DMS53 treated with DMSO at 0.1 percent for 48 hours (cell line): ENCODE measurements at regions not wholly inside any gene's neighbourhood (a gene's known extent, or its start where the extent isn't known, plus 50 kb on each side); places are given as distances from the start of the nearest gene placed in this dataset.
"Not testable (repeated sequence)": the region's sequence is repeated elsewhere in the genome, so short reads cannot be mapped to it uniquely, and the experiment has no call there.

Experiments
- DNase-seq: peaks from one replicate; lab custom pipeline; 2025; ENCODE audit not compliant: unreplicated experiment; lab: John Stamatoyannopoulos, UW

DNA sequence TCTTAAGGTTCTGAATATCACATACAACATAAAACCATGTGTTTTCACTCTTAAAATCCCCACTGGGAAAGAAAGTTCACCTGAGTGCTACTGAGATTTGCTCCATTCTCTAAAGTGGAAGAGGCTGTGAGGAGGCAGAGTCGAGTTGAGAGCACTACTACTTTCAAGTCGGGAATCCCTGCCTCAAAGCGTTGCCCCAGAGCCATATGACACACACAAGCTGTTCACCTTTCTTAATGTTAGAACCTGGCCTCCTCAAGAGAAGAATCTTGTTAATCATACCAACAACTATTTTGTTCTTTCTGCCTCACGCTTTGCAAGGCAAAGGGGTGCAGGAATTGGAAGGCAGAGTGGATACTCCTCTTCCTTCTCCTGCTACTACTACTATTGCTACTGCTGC lies 149.7 kb upstream of the DAAM1 start:
- DNase-seq: no peak

DNA sequence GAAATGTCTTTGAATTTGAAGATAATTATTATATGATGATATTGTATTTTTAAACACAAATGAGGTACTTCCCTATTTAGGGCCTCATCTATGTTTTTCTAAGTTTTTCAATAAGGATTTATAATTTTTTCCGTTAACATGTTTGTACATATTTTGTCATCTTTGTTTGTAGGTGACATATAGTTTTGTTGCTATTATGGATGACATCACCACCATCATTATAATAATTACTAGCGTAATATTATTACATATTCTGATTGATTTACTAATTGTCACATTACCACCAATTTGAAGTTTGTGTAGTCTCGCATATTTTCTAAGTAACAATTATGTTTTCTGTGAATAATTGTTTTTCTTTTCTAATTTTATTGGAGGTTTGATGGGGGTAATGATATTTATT lies 147.2 kb upstream of the DAAM1 start:
- no peak for DNase-seq

DNA sequence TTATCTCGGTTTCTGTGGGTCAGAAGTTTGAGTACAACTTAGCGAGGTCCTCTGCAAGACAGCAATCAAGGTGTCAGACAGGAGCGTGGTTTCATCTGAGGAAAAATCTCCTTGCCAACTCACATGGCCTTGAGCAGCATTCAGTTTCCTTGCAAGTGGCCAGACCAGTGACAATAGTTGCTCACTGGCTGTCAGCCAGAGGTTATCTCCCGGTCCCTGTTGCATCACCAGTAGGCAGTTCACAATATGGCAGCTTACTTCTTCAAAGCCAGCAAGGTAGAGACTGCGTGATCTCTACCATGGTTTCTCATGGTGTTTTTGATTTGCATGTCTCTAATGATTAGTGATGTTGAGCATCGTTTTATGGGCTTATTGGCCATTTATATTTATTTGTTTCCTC lies 143.8 kb upstream of the DAAM1 start:
- no peak for DNase-seq

DNA sequence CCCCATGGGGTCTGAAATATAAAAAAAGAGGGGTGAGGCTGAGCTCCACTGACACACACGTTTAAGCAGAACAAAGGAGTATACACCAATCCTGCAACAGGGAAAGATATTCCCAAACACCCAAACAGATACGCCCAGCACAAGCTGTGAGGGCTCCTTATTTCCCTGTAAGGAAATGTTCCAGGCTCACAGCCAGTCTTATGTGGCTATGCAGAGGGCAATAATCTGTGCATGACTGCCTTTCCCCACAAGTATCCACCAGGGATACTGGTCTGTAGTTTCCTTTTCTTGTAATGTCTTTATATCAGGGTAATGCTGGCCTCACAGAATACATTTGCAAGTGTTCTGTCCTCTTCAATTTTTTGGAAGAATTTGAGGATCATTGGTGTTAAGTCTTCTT lies 141.7 kb upstream of the DAAM1 start:
- DNase-seq: no peak

DNA sequence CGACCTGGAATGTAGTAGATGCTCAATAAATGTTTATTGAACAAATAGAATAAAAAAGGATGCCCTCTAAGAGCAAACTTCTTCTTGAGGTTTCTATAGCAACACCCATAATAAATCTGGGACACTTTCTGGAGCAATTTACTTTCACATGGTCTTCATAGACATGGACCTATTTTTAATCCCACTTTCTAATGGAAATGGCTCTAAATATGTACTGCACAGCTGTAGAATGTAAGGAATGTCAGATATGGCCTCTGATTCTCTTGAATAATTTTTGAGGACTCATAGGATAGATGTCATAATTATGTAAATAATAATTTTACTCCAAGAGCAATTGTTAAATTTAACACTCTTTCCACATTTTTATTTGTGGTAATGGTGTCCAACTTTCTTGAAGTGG lies 133.5 kb upstream of the DAAM1 start:
- no peak for DNase-seq

DNA sequence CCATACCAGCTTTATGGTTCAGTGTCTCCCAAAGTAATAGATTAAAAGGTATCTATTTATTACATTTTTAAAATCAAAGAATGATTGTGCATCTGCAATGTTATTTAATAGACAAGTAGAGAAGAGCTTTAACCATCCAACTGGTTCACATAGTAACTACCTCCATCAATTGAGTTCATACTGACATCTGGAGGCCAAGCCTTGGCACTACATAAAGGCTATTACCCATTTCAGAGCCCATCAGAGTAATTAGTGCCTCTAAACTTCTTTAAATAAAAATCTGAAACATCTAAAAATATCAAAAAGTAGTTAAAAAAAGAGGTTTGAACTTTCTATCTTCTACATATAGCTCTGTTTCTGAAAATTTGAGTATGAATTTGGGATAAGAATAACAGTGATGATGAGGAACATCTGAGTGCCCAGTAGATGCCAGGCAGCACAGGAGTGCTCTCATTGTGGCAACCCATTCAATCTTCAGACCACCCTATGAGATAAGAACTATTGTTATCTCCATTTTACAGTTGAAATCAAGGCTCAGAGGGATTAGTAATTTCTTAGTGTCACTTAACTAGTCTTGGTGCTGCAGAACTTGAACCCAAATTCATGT lies 132.9 kb upstream of the DAAM1 start:
- peak; percentile 18 for DNase-seq

DNA sequence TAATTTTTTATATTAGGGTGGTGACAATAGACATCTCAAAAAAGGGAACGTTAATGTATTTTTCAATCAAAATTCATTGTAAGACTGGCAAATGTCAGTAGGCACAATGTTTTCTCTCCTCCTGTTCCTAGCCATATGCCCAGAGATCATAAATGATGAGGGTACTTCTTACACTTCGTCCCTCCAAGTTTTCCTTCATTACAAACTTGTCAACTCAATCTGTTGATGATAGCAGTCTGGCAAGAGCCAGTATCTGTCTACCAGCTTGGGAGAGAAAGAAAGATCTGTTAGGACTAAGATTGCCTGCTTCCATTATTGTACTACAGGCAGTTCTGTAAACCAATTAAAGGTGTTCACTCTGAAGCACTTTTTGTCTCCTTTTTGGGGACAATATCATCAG lies 130.9 kb upstream of the DAAM1 start:
- DNase-seq: no peak

DNA sequence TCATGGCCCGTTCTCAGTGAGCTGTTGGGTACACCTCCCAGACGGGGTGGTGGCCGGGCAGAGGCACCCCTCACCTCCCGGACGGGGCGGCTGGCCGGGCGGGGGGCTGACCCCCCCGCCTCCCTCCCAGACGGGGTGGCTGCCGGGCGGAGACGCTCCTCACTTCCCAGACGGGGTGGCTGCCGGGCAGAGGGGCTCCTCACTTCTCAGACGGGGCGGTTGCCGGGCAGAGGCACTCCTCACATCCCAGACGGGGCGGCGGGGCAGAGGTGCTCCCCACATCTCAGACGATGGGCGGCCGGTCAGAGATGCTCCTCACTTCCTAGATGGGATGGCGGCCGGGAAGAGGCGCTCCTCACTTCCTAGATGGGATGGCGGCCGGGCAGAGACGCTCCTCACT lies 129.7 kb upstream of the DAAM1 start:
- DNase-seq: not testable (repeated sequence)

DNA sequence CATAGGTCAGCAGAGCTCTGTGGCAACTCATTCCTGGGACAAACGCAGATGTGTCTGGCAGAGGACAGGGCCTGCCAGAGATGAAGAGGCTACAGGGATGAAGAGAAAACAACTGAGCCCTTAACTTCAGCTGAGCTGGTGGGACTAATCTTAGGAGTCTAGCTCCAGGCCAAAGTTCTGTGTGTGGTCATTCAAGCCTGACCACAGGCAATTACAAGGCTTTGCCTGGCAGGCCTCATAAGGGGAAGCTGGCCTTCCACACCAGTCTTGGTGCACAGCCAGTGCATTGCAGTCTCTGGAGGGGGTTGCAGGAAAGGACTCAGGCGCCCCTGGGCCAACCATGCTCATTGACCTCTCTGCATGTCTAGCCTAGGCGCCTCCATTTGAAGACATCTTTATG lies 127.6 kb upstream of the DAAM1 start:
- DNase-seq: no peak

DNA sequence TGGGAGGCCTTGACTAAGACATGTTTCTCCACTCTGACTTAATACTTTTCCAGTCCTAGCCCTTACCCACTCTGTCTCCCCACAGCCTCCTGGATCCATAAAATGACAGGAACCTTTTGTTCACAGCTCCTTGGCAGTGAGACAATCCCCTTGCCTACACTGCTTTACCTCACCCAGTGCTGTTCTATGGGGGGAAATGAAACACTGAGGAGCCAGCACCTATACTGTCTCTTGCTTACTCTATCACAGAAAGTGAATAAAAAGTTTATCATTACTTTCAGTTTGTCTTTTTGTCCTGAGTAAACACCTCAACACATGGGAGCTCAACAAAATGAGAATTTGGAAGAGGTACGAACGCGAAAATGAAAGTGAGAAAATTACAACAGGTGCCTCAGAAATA lies 127.2 kb upstream of the DAAM1 start:
- DNase-seq: no peak

DNA sequence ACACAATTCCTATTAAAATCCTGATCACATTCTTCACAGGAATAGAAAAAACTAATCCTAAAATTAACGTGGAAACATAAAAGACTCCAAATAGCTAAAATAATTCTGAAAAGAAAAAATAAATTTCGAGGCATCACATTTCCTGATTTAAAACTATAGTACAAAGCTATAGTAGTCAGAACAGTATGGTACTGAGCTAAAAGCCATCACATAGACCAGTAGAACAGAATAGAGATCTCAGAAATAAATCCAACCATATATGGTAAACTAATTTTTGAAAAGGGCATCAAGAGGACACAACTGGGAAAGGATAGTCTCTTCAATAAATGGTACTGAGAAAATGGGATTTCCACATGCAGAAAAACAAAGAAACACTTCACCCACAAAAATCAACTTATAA lies 125.2 kb upstream of the DAAM1 start:
- DNase-seq: no peak

DNA sequence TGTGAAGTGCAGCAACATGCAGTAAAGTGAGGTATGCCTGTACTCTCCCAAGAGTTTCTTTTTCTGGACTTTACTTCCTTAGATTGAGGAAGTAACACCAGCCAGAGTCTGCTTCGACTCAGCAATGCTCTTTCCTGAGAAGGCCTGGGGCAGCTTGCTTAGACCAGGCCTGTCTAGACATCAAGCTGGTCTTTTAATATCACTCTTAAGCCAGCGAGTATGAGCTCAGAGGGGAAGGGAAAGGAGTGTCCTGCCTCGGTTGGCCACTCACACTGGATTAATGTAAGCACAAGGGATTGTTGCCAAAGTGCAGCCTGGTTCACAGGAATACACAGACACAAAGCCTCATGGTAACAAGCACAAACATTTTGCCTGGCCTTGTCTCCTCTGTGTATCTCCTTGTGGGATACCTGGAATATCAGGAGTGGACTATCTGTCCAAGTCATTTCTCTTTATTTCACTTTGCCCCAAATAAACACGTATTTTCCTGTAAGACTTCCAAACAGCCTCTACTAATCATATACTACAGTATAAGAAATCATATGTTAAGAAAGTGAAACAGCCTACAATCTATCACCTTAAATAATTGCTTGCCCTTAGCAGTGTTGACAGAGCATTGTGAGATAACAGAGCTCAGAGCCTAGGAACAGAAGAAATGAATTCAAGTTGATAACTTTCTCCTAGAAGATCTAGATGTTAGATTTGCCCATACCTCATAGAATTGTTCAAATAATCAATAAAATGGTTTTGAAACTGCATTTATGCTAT lies 121.2 kb upstream of the DAAM1 start:
- no peak for DNase-seq

DNA sequence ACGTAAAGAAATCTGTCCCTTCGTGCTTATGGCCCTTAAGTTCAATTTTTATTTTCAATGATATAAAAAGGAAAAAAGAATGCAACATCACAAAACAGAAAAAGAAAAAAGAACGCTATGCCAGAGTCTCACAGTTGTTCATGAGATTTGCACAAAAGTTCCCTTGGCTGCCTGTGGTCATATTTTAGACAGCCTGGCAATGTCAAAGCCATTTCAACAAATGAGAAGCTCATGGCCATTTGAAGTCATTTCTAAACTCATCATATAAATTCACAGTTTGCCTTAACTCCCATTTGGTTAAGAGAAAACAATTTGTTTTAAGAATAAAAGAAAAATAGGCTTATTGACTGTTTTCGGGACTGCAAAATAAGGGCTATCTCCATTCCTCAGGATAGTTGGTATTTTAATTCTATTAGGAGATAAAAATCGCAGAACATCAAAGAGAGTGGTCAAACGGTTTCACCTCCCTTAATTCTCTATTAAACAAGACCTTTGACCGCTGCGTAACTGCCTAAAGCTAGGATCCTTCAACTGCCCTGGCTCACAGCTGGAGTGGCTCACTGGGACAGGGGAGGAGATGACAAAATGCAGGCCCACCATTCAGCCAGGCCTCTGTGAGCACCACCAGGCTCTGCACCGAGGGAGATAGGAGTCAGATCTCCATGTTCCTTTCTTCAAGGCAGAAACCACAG lies 119.2 kb upstream of the DAAM1 start:
- no peak for DNase-seq

DNA sequence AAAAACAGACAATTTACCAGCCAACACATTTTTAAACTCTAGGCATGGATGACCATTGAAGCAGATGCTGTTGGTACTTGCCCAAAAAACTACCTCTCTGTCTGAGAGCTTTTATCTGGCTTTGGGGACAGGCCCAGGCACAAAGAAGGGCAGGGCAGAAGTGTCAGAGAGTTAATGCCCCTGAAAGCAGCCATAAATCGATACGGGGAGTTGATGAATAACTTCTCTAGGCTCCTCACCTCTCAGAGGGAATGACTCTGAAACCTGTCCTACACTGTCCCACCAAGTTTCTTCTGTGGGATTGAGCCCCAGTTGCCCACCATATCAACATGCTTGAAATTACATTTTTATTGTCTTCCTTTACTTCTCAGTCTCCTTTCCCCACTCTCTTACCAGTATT lies 113.0 kb upstream of the DAAM1 start:
- no peak for DNase-seq

DNA sequence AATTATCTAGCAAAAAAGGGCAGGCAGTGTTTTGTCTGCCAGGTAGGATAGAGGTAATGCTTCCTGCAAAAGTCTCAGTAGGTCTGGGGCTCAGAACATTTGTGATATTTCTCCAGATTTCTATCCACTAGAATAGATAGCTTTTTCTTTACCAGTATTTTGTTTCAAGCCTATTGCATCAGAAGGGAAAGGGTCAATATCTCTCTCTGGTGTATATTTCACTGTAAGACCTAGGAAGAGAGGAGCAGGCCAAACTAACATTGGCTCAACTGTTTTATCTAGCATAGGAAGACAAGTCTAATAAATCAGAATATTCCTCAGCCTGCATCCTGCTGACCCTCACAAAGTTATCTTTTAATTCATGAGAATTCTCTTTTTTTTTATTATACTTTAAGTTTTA lies 106.7 kb upstream of the DAAM1 start:
- no peak for DNase-seq

DNA sequence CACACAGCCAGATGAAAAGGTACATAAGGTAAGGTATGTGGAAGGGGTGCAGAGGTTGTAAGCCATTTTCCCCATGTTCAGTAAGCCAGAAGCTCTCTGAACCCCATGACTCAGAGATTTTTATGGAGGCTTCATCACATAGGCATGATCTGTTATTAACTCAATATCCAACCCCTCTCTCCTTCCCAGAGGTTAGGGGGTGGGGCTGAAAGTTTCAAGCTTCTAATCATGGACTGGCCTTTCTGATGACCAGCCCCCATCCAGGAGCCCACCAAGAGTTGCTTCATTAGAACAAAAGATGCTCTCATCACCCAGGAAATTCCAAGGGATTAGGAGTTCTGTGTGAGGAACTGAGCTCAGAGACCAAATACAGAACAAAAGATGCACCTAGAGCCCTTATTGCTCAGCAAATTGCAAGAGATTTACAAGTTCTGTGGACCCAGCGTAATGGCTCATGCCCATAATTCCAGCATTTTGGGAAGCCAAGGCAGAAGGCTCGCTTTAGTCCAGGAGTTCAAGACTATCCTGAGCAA lies 103.2 kb upstream of the DAAM1 start:
- no peak for DNase-seq

DNA sequence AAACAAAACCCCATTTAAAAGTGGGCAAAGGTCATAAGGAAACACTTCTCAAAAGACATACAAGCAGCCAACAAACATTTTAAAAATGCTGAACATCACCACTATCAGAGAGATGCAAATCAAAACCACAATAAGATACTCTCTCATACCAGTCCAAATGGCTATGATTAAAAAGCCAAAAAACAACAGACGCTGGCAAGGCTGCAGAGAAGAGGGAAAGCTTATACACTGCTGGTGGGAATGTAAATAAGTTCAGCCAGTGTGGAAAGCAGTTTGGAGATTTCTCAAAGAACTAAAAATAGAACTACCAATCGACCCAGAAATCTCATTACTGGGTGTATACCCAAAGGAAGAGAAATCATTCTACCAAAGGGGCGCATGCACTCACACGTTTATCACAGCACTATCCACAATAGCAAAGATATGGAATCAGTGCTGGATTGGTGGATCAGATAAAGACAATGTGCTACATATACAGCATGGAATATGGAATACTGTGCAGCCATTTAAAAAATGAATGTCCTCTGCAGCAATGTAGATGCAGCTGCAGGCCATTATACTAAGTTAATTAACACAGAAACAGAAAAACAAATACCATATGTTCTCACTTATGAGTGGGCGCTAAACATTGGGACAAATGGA lies 102.1 kb upstream of the DAAM1 start:
- DNase-seq: no peak

DNA sequence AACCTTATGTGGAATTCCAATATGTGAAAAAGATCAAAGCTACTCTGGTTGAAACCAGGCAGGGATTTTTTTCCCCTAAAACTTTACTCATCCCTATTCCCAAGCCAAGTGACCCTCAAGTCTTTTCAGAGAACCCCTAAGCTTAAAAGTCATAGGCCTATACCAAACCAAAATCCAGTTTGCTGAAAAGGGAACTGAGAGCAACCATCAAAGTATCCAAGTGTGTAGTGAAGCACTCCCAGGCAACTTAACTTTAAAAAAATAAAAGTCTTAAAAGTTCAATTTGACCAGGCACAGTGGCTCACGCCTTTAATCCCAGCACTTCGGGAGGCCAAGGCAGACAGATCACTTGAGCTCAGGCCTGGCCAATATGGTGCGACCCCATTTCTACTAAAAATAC lies 101.2 kb upstream of the DAAM1 start:
- no peak for DNase-seq

DNA sequence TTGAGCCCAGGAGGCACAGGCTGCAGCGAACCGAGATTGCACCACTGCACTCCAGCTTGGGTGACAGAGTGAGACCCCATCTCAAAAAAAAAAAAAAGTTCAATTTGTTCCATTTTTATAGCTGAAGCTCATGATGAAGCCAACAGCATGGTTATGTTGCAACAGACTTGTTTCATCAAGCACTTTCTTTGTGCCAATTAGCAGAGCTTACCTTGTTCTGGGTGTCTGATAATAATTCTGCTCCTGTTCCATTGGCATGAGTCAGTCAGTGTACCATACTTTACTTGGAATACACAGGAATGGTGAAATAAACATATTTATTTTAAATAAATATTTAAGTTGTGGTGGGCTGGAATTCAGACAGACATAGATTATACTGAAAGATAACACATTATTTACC lies 100.8 kb upstream of the DAAM1 start:
- DNase-seq: no peak

DNA sequence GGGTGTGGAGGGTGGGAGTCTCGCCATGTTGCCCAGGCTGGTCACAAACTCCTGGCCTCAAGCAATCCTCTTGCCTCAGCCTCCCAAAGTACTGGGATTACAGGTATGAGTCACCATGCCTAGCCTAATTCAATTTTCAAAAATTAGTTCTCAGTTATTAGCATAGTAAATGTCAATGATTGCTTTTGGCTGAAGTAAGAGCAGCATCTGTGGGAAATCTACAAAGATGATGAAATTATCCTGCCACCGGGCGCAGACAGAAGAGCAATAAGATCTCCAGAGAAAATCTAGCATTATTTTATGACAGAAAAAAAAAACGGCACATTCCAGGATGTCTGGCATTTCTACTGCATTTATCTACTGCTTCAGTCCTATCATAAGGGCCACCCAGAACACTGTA lies 97.9 kb upstream of the DAAM1 start:
- DNase-seq: no peak

DNA sequence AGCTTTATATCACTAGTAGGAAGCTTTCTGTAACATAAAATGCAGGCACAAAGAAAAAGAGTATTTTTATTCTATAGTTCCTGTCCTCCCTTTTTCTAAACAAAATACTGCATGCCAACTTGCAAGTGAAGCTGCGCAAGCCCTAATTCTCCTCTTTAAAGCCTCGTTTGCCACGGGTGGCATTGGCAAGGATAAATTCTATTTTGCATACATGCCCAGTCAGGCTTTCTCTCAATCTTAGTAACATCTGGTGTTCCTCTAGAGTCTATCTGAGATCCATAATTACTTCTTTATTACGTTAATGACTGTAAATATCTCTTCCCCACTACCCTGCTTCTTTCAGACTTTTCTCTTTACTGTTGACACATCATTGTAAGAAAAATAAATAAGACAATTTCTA lies 97.1 kb upstream of the DAAM1 start:
- DNase-seq: no peak

DNA sequence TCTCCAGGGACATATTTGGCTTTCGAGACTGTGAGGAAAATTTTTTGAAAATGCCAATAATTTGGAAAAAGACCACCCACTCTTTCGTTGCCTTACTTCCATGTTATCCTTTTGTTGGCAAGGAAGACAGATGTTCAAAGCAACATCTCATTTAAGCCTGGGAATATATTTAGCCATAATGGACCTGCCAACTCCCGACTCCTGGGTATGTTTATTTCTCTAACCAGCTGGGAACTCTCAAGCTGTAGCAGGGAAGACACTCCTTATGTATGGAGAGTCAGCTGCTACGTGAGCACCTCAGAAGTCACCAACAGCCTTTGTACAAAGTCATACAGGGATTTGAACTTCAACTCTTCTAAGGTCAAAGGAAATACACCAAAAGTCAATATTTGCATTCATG lies 96.5 kb upstream of the DAAM1 start:
- no peak for DNase-seq
